DOHH2 (cell line): ENCODE measurements at regions not wholly inside any gene's neighbourhood (a gene's known extent, or its start where the extent isn't known, plus 50 kb on each side); places are given as distances from the start of the nearest gene placed in this dataset.
A peak's percentile ranks its signal among the peaks of the same experiment; 100 is the strongest.

ENCODE experiments used
- H3F3A ChIP-seq: fragments of 200-600 bp; sonication (generic), shearing (Covaris generic); 2 replicates; pipeline ENCODE4 v1.6.0; 2016; ENCODE audit warnings: antibody characterized with exemption, mild to moderate bottlenecking; ENCODE audit not compliant: control insufficient read depth, insufficient read depth
- H3K27ac ChIP-seq: fragments of 200-600 bp; sonication (generic); 2 replicates; pipeline ENCODE4 v1.5.1; 2014; ENCODE audit warnings: low read depth, mild to moderate bottlenecking, low read length, moderate library complexity
- H3K27me3 ChIP-seq: fragments of 200-600 bp; sonication (generic); 2 replicates; pipeline ENCODE4 v1.6.1; 2014; ENCODE audit warnings: mild to moderate bottlenecking, low read length, mixed read lengths; ENCODE audit not compliant: control insufficient read depth
- H3K36me3 ChIP-seq: fragments of 200-600 bp; sonication (generic); 2 replicates; pipeline ENCODE4 v1.6.1; 2014; ENCODE audit warnings: mild to moderate bottlenecking, low read length, moderate library complexity, mixed read lengths; ENCODE audit not compliant: control insufficient read depth
- H3K4me1 ChIP-seq: fragments of 200-600 bp; sonication (generic); 2 replicates; pipeline ENCODE4 v1.6.1; 2014; ENCODE audit warnings: mild to moderate bottlenecking, low read length, mixed read lengths; ENCODE audit not compliant: control insufficient read depth
- H3K4me2 ChIP-seq: fragments of 200-600 bp; sonication (generic); 2 replicates; pipeline ENCODE4 v1.6.0; 2014; ENCODE audit warnings: mild to moderate bottlenecking, low read length, moderate library complexity
- H3K4me3 ChIP-seq: fragments of 200-600 bp; sonication (generic); 2 replicates; pipeline ENCODE4 v1.5.1; 2014; ENCODE audit warnings: mild to moderate bottlenecking, low read length, mixed read lengths
- H3K79me2 ChIP-seq: fragments of 200-600 bp; sonication (generic); 2 replicates; pipeline ENCODE4 v1.6.1; 2014; ENCODE audit warnings: mild to moderate bottlenecking, low read length, mixed read lengths; ENCODE audit not compliant: control insufficient read depth
- H3K9me2 ChIP-seq: fragments of 200-600 bp; sonication (generic); replicated peaks from 2 replicates; pipeline ENCODE4 v1.6.1; 2014; ENCODE audit warnings: mild to moderate bottlenecking, low read length, mixed read lengths; ENCODE audit not compliant: control insufficient read depth
- H3K9me3 ChIP-seq: fragments of 200-600 bp; sonication (generic); 2 replicates; pipeline ENCODE4 v1.6.1; 2014; ENCODE audit warnings: antibody characterized with exemption, low read length, mixed read lengths; ENCODE audit not compliant: control insufficient read depth, insufficient read depth
- H4K20me1 ChIP-seq: fragments of 200-600 bp; sonication (generic); 2 replicates; pipeline ENCODE4 v1.6.0; 2014; ENCODE audit warnings: low read depth, mild to moderate bottlenecking, antibody characterized with exemption, low read length, moderate library complexity; ENCODE audit not compliant: control insufficient read depth, insufficient read depth
- CTCF ChIP-seq: fragments of 200-600 bp; sonication (generic); IDR thresholded peaks from one replicate; pipeline ENCODE4 v1.5.1; 2014; ENCODE audit warnings: antibody characterized with exemption, mild to moderate bottlenecking, low read depth, low read length; ENCODE audit not compliant: poor library complexity, severe bottlenecking
- EZH2phosphoT487 ChIP-seq: fragments of 200-600 bp; sonication (generic); IDR thresholded peaks from 2 replicates; pipeline ENCODE4 v1.6.1; 2017; ENCODE audit warnings: borderline replicate concordance, mild to moderate bottlenecking, antibody characterized with exemption, low read length, moderate library complexity, mixed read lengths

GRCh38 chr4:156298230-156298629 is 344.6 kb upstream of the CTSO start:
- Histone ChIP-seq H3K4me3 (no peak overlapping the region), H3K27me3 (no peaks in the 10 kb centered on the region), H3K9me2 (no peaks in the 10 kb centered on the region), H3F3A (no peaks in the 10 kb centered on the region), H3K36me3 (no peaks in the 10 kb centered on the region), H3K27ac (no peak overlapping the region), H3K4me2 (no peak overlapping the region), H4K20me1 (no peaks in the 10 kb centered on the region), H3K4me1 (no peaks in the 10 kb centered on the region), H3K79me2 (no peaks in the 10 kb centered on the region), H3K9me3 (no peaks in the 10 kb centered on the region)
- TF ChIP-seq CTCF (no peak), EZH2phosphoT487 (no peak)

GRCh38 chr4:156295676-156296195 is 342.1 kb upstream of the CTSO start:
- no peaks in the 10 kb centered on the region for H3K4me1 ChIP-seq
- H3K36me3 ChIP-seq = no peaks in the 10 kb centered on the region
- H3K4me3 ChIP-seq = no peak overlapping the region
- no peaks in the 10 kb centered on the region for H4K20me1 ChIP-seq
- H3K27ac ChIP-seq = no peak overlapping the region
- no peaks in the 10 kb centered on the region for H3K9me3 ChIP-seq
- no peaks in the 10 kb centered on the region for H3K27me3 ChIP-seq
- TF ChIP-seq EZH2phosphoT487 (no peak), CTCF (no peak)
- H3K4me2 ChIP-seq = no peak overlapping the region
- H3K79me2 ChIP-seq = no peaks in the 10 kb centered on the region
- H3K9me2 ChIP-seq = no peaks in the 10 kb centered on the region
- no peaks in the 10 kb centered on the region for H3F3A ChIP-seq

GRCh38 chr4:156294577-156294976 is 340.9 kb upstream of the CTSO start:
- Histone ChIP-seq H3K27ac (no peak overlapping the region), H3K9me2 (no peaks in the 10 kb centered on the region), H3K4me3 (no peak overlapping the region), H3K9me3 (no peaks in the 10 kb centered on the region), H3F3A (no peaks in the 10 kb centered on the region), H3K4me2 (no peak overlapping the region), H3K36me3 (no peaks in the 10 kb centered on the region), H3K4me1 (no peaks in the 10 kb centered on the region), H3K27me3 (no peaks in the 10 kb centered on the region), H4K20me1 (no peaks in the 10 kb centered on the region), H3K79me2 (no peaks in the 10 kb centered on the region)
- TF ChIP-seq CTCF = peak; percentile 22
- TF ChIP-seq EZH2phosphoT487 = no peak
